GM19328 (cell line): ENCODE measurements at regions not wholly inside any gene's neighbourhood (a gene's known extent, or its start where the extent isn't known, plus 50 kb on each side); places are given as distances from the start of the nearest gene placed in this dataset.
A peak's percentile ranks its signal among the peaks of the same experiment; 100 is the strongest.
"Not testable (repeated sequence)": the region's sequence is repeated elsewhere in the genome, so short reads cannot be mapped to it uniquely, and the experiment has no call there.

Source experiments
- ATAC-seq: cut with Tn5 transposase; IDR thresholded peaks from one replicate; pipeline ENCODE4 v1.9.1; 2021; ENCODE audit warnings: mild to moderate bottlenecking, moderate library complexity; ENCODE audit not compliant: unreplicated experiment

DNA sequence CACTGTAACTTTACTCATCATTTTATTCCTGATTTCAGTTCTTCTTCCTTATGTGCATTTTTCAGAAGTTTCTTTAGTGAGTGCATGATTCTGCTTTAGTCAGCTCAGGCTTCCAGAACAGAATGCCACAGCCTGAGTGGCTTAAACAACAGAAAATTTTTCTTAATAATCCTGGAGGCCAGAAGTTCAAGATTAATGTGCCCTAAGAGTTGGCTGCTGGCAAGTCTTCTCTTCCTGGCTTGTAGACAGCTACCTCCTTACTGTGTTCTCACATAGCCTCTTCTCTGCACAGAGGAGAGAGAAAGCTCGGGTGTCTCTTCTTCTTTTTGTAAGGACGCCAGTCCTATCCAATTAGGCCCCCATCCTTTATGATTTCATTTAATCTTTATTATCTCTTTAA lies 443.1 kb upstream of the RGS17 start:
- no peak for ATAC-seq

GRCh38 chr6:153572371-153572770 lies 441.3 kb upstream of the RGS17 start:
- no peak for ATAC-seq

DNA sequence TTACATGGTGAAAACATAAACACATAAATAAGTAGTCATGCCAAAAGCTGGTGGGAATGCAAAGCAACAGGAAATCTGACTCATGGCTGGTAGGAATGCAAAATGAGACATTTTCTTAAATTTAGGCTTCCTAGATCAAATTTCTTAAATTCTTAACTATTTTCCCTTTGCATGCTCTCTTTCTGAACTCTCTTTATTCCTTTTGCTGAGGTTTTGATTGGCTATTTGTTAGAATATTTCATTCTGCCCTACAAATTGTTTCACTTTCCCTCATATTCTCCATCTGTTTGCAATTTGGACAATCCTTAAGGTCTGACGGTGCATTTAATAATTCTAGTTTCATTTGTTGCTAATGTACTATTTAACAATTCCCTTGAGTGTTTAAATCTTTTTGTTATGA lies 437.5 kb upstream of the RGS17 start:
- no peak for ATAC-seq

DNA sequence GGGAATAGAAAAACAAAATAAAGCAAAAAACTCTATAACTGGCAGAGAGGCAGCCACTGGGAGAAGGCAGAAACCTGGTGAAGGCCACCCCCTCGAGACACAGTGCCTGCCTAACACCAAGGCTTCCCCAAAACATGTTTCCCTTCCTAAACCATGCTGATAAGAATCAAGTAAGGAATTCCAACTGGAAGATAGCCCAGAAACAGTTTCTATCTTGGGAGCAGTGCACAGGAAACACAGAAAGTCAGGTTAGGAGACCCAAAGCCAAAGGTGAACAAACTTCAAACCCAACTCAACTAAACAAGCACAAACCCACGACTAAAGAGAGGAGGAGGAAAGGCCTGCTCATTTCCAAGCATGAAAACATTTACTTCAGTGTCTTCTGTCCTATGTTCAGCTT lies 433.7 kb upstream of the RGS17 start:
- no peak for ATAC-seq

DNA sequence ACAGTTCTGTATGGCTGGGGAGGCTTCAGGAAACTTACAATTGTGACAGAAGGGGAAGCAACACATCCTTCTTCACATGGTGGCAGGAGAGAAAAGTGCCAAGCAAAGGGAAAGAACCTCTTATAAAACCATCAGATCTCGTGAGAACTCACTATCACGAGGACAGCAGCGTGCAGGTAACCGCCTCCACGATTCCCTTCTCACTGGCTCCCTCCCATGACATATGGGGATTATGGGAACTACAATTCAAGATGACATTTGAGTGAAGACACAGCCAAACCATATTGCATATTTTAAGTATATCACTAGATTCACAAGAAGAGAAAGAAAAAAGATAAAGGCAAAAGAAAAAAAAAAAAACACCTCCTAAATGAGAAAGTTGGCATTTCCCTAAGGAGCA lies 431.9 kb upstream of the RGS17 start:
- ATAC-seq = no peak

GRCh38 chr6:153553627-153554026 lies 422.5 kb upstream of the RGS17 start:
- ATAC-seq = no peak

- no peak for ATAC-seq
Measured at GRCh38 chr6:153539602-153540001, 408.5 kb upstream of the RGS17 start.

DNA sequence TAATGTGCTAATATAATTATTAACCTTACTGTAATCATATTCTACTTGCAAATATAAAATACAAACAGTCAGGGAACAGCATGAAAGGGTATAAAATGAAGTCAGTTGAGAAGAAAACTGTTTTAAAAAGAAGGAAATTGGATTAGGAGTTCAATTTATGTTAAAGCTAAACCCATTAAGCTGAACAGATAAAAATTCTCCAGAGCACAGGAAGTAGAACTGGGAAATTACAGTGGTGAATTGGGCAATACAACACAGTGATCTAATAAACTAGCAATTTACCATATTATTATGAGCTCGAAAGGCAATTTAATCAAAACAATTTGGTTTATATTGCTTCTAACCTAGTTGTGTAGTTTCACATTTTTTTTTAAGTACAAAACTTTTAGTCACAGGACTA lies 407.4 kb upstream of the RGS17 start:
- ATAC-seq = no peak

- no peak for ATAC-seq
Measured at GRCh38 chr6:153537422-153537821, 406.3 kb upstream of the RGS17 start.

- ATAC-seq = no peak
Measured at GRCh38 chr6:153526479-153526878, 395.4 kb upstream of the RGS17 start.

GRCh38 chr6:153525998-153526397 lies 394.9 kb upstream of the RGS17 start:
- ATAC-seq = no peak

- no peak for ATAC-seq
Measured at GRCh38 chr6:153523390-153523789, 392.3 kb upstream of the RGS17 start.

DNA sequence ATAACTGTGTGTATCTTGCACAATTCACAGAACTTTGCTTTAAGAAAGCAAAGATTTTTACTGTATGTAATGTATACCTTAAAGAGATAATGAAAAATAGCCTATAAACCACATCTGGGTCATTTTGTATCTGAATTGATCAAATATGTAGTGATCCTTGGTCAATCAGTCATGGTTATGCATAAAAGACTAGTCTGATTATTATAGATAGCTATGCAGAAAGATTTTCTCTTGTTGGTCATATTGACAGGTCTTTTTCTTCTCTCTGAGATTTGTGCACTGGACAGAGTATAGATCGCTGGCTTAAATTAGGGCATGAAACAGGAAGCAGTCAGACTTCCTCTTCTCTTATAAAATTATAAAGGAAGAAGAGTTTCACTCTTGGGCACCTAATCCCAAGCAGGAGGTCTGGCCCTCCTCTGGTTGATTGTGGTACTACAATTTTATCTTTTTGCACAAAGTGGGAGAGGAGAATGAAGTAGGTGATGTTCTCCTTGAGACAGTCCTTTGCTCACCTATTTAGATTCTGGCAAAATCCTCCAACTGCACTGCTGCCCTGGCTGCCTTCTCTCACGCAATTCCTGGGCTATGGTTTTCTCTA lies 380.9 kb upstream of the RGS17 start:
- ATAC-seq = peak; percentile 86

DNA sequence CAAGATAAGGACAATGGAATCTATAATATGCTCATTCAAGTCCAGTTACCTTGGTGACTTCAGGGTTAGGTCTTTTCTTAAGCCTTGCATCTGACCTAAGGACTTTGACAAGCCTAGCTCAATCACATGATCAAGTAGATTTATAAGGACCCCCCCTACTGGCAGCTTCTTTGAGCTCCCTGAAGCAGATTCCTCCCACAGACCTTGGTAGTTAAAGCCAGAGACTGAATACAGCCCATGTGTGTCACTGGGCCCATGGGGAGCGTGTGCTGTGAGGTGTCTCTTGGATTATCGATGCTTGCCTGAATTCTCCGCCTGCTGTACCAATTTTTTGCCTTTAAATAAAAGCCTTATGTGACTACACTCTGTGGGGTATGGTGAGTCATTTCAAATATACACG lies 372.7 kb upstream of the RGS17 start:
- no peak for ATAC-seq

DNA sequence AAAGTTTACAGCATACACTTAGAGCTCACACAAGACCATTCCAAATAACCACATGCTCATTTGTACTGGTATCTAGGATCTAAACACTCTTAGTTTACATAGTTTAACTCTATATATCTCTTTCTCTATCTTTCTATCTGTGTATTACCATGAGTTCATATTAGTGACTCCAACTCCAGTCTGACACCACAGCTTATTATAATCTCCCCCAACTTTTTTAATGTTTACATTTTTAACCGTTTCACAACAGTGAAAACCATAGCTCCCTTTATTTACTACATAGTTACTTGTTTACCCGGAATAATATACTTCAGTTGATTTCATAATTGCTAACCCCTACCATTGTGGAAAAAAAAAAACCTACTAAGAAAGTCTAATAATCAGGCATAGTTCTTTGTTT lies 362.4 kb upstream of the RGS17 start:
- ATAC-seq = no peak

- ATAC-seq = no peak
Measured at GRCh38 chr6:153489479-153489878, 358.4 kb upstream of the RGS17 start.

GRCh38 chr6:153488267-153488666 lies 357.2 kb upstream of the RGS17 start:
- ATAC-seq = no peak

DNA sequence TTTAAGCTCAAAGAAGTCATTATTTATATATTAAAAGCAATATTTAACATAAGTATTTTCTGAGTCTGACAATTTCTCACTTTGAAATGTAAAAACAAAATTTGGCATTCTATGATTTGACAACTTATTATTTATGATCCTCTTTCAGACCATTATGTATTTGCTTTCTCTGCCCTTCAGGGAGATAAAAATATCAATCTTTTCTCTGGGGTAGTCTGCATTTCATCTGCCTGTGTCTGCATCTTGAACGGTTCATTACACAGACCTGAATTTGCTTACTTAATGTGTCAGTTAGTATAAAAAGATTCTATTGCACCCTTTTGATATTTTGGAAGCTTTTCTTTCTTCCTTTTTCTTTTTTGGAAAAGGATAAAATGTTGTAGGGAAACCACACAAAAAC lies 354.0 kb upstream of the RGS17 start:
- no peak for ATAC-seq

DNA sequence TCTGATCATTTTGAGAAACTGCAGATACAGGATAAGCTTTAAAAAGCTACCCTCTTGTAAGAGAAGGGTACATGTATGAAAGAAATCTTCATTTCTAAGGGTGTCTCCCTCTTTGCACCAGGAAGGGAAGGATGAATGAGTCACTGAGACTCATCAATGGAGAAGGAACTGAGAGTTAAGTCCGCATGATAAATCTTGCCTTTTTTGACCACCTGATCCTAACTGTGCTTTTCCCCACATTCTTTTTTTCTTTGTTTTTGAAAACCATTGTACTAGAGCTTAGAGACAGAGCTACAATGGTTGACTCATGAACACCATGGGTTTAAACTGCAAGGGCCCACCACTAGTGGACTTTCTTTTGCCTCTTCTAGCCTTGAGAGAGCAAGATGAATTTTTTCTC lies 353.0 kb upstream of the RGS17 start:
- no peak for ATAC-seq

GRCh38 chr6:153476243-153476642 lies 345.2 kb upstream of the RGS17 start:
- no peak for ATAC-seq

DNA sequence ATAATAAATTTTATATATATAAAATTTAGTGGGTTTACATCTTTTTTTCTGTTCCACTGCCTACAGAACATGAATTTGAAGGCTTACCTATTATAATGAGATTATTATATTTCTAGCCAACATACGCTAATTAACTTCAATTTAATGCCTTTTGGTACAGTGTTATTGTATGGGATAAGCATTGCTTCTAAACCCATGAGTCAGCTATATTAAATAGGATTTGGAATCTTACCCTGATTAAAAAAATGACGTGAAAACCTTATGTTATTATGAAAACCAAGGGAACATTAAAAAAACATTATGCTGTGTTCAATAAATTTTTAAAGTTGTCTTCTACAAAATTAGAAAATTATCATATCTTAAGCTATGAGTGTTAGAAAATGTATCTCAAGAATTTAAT lies 334.0 kb upstream of the RGS17 start:
- ATAC-seq = no peak

DNA sequence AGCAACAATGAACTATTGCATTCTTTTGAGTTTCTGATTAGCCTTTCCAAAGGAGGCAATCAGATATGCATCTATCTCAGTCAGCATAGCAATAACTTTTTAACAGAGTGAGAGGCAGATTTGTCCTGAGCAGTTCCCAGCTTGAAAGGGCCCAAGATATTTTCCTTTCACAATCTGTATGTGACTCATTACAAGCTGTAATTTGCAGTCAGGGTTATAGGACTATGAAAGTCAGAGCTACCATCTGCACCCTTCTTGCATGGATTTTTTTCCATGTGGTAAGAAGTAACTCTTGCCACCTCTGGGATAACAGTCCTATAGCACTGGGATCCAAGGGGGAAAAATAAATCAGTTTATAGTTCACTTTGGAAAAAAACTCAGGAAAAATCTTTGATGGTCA lies 318.2 kb upstream of the RGS17 start:
- ATAC-seq = no peak

DNA sequence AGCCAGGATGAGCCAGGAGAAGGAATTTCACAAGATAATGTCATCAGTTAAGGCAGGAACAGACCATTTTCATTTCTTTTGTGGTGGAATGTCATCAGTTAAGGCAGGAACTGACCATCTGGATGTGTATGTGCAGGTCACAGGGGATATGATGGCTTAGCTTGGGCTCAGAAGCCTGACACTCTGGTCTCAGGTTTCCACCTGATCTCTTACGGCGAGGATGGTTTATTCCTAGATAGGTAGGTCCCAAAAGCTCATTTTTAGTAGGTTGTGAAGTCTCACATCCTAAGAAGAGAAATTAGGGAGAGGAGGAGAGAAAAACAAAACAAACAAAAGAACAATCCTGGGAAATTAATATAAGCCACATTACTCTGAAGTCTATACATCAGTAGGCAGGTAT lies 311.7 kb upstream of the RGS17 start:
- not testable (repeated sequence) for ATAC-seq

DNA sequence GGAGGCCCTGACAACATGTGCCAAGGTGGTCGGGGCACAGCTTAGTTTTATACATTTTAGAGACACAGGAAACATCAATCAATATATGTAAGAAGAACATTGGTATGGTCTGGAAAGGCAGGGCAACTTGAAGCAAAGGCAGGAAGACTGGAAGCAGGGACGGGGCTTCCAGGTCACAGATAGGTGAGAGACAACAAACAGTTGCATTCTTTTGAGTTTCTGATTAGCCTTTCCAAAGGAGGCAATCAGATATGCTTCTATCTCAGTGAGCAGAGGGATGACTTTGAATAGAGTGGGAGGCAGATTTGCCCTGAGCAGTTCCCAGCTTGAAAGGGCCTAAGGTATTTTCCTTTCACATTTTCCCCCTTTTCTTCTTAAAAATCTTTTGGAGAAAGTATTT lies 311.0 kb upstream of the RGS17 start:
- ATAC-seq = no peak
